ENCODE measurements at regions not wholly inside any gene's neighbourhood (a gene's known extent, or its start where the extent isn't known, plus 50 kb on each side); places are given as distances from the start of the nearest gene placed in this dataset.

DNA sequence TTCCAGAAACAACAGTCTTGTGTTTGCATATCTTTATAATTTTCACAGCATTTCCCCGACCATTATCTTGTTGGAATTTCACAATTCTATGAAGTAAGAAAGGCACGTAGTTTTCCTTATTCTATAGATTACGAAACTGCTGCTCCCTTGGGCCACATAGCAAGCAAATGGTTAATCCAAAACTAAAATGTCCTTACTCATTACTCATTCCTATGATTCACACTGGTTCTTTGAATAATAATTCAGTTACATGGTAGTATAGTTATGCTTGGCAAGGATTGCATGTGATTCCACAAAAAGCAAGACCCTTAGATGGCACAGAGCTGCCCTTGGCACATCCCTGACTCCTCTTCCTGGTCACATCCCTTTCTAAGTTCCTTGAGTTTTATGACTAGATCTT, 51.2 kb downstream of the OR13H1 start:
- H3K27me3 ChIP-seq, result no peaks in the 10 kb centered on the region
- intact Hi-C loops (cut with DNase I), result no loop called here
- no peak overlapping the region for H3K4me3 ChIP-seq
- DNase-seq (ENCODE audit: low spot score in 2 of 2), result no peak
- no peaks in the 10 kb centered on the region for H3K36me3 ChIP-seq
- H3K9me3 ChIP-seq, result no peaks in the 10 kb centered on the region
- no peak for TF ChIP-seq CTCF (IDR thresholded peaks at IDR 0.05)
- H3K27ac ChIP-seq, result no peak overlapping the region
- H3K4me1 ChIP-seq, result no peaks in the 10 kb centered on the region

GRCh38 chrX:131607792-131608369, 64.0 kb downstream of the OR13H1 start:
- no peaks in the 10 kb centered on the region for H3K9me3 ChIP-seq
- no peaks in the 10 kb centered on the region for H3K4me1 ChIP-seq
- H3K4me3 ChIP-seq, result no peak overlapping the region
- intact Hi-C loops (cut with DNase I), result no loop called here
- no peak overlapping the region for H3K27ac ChIP-seq
- no peaks in the 10 kb centered on the region for H3K27me3 ChIP-seq
- no peaks in the 10 kb centered on the region for H3K36me3 ChIP-seq
- TF ChIP-seq CTCF (IDR thresholded peaks at IDR 0.05), result no peak
- no peak for DNase-seq (ENCODE audit: low spot score in 2 of 2)

DNA sequence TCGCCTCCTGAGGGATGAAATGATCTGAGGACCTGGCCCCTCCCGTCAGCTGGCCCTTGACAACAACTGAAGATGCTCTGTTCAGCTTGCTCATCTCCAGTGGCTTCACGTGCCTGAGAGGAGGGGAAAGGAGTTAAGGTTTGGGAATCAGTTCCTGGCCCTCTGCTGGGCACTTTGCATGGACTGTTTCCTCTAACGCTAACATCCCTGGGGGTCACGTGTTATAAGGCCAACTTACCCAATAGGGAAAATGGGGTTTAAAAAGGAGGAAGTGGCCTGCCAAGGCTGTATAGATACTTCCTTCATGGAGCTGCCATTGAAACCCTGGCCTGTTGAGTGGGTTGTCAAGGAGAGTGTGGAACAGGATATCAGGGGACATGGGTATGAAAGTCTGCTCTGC, 65.6 kb downstream of the OR13H1 start:
- intact Hi-C loops (cut with DNase I), result no loop called here
- Histone ChIP-seq H3K4me1 (no peaks in the 10 kb centered on the region), H3K27ac (no peak overlapping the region), H3K36me3 (no peaks in the 10 kb centered on the region), H3K4me3 (no peak overlapping the region), H3K27me3 (no peaks in the 10 kb centered on the region), H3K9me3 (no peaks in the 10 kb centered on the region)
- no peak for DNase-seq (ENCODE audit: low spot score in 2 of 2)
- TF ChIP-seq CTCF (IDR thresholded peaks at IDR 0.05), result no peak

- intact Hi-C loops (cut with DNase I), result no loop called here
- H3K4me1 ChIP-seq, result no peaks in the 10 kb centered on the region
- no peak for DNase-seq (ENCODE audit: low spot score in 2 of 2)
- H3K27ac ChIP-seq, result no peak overlapping the region
- no peaks in the 10 kb centered on the region for H3K9me3 ChIP-seq
- no peak for TF ChIP-seq CTCF (IDR thresholded peaks at IDR 0.05)
- no peaks in the 10 kb centered on the region for H3K36me3 ChIP-seq
- no peak overlapping the region for H3K4me3 ChIP-seq
- H3K27me3 ChIP-seq, result no peaks in the 10 kb centered on the region
These were observed 69.4 kb downstream of the OR13H1 start for GRCh38 chrX:131613260-131613659.

GRCh38 chrX:131614241-131614640, 70.4 kb downstream of the OR13H1 start:
- no peak overlapping the region for H3K4me3 ChIP-seq
- no peak overlapping the region for H3K27ac ChIP-seq
- intact Hi-C loops (cut with DNase I), result no loop called here
- no peak for TF ChIP-seq CTCF (IDR thresholded peaks at IDR 0.05)
- H3K9me3 ChIP-seq, result no peaks in the 10 kb centered on the region
- no peaks in the 10 kb centered on the region for H3K27me3 ChIP-seq
- no peaks in the 10 kb centered on the region for H3K4me1 ChIP-seq
- no peak for DNase-seq (ENCODE audit: low spot score in 2 of 2)
- no peaks in the 10 kb centered on the region for H3K36me3 ChIP-seq

DNA sequence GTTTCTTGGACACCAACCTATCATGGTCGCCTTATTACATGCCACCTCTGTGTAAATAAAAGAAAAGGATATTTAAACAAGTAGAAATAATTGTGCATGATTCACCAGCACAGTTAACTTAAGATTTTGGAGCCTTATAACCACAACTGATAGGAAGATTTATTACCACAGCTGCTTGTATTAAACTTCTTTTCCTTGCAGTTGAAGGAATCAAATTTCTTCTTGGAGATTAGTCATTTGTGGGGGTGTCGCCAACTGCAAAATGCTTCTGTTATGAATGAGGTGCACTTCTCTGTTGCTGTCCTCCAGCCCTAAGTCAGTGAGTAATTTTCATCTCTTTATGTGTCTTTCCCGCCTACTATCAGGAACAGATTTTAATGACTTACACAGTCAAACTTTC, 73.3 kb downstream of the OR13H1 start:
- no peaks in the 10 kb centered on the region for H3K4me1 ChIP-seq
- no peaks in the 10 kb centered on the region for H3K9me3 ChIP-seq
- no peaks in the 10 kb centered on the region for H3K27me3 ChIP-seq
- no peak for DNase-seq (ENCODE audit: low spot score in 2 of 2)
- H3K36me3 ChIP-seq, result no peaks in the 10 kb centered on the region
- no peak overlapping the region for H3K4me3 ChIP-seq
- no peak overlapping the region for H3K27ac ChIP-seq
- no peak for TF ChIP-seq CTCF (IDR thresholded peaks at IDR 0.05)
- intact Hi-C loops (cut with DNase I), result no loop called here

Measured in ascending aorta (tissue), 2 donors.